Ishikawa (cell line): ENCODE measurements at regions not wholly inside any gene's neighbourhood (a gene's known extent, or its start where the extent isn't known, plus 50 kb on each side); places are given as distances from the start of the nearest gene placed in this dataset.

Experiments used
- CEBPB ChIP-seq: IDR thresholded peaks from 2 replicates; pipeline ENCODE4 v1.6.1; 2012
- CREB1 ChIP-seq: IDR thresholded peaks from 2 replicates; pipeline ENCODE4 v1.6.1; 2012; ENCODE audit warnings: low read depth
- FOXM1 ChIP-seq: IDR thresholded peaks from 2 replicates; pipeline ENCODE4 v1.6.1; 2012; ENCODE audit warnings: low read depth, borderline replicate concordance
- RAD21 ChIP-seq: IDR thresholded peaks from 2 replicates; pipeline ENCODE4 v1.6.1; 2012; ENCODE audit warnings: low read depth
- TAF1 ChIP-seq: IDR thresholded peaks from 2 replicates; pipeline ENCODE4 v1.6.1; 2012; ENCODE audit warnings: low read depth, mild to moderate bottlenecking
- TCF12 ChIP-seq: IDR thresholded peaks from 2 replicates; pipeline ENCODE4 v1.6.1; 2012; ENCODE audit warnings: low read depth
- TEAD4 ChIP-seq: IDR thresholded peaks from 2 replicates; pipeline ENCODE4 v1.6.1; 2012
- TF ChIP-seq, protein P1 (sequence below): IDR thresholded peaks from 2 replicates; pipeline ENCODE4 v1.6.1; 2012
- TF ChIP-seq, protein P2 (sequence below): IDR thresholded peaks from 2 replicates; pipeline ENCODE4 v1.6.1; 2012; ENCODE audit warnings: low read depth, mild to moderate bottlenecking

DNA sequence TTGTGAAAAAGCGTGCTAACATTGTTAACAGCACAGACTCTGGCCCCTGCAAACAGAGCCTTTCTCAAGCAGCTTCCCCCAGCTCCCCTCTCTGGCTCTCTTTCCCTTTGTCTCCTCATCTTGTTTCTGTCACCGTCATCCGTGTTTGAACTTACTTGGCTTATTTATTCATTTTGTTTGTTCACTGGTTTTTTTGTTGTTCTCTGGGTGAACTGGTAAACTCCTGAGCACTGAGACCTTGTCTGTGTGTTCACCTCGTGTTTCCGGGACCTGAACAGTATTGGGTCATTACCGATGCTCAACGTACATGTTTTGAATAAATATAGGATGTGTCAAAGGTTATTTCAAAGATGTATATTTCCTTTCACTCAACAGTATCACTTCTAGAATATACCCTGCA lies 92.4 kb upstream of the USP29 start:
- TF ChIP-seq, protein P1, sequence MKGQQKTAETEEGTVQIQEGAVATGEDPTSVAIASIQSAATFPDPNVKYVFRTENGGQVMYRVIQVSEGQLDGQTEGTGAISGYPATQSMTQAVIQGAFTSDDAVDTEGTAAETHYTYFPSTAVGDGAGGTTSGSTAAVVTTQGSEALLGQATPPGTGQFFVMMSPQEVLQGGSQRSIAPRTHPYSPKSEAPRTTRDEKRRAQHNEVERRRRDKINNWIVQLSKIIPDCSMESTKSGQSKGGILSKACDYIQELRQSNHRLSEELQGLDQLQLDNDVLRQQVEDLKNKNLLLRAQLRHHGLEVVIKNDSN, result no peak
- no peak for TF ChIP-seq CEBPB
- TF ChIP-seq RAD21, result no peak
- TF ChIP-seq CREB1, result no peak
- no peak for TF ChIP-seq TAF1
- TF ChIP-seq, protein P2, sequence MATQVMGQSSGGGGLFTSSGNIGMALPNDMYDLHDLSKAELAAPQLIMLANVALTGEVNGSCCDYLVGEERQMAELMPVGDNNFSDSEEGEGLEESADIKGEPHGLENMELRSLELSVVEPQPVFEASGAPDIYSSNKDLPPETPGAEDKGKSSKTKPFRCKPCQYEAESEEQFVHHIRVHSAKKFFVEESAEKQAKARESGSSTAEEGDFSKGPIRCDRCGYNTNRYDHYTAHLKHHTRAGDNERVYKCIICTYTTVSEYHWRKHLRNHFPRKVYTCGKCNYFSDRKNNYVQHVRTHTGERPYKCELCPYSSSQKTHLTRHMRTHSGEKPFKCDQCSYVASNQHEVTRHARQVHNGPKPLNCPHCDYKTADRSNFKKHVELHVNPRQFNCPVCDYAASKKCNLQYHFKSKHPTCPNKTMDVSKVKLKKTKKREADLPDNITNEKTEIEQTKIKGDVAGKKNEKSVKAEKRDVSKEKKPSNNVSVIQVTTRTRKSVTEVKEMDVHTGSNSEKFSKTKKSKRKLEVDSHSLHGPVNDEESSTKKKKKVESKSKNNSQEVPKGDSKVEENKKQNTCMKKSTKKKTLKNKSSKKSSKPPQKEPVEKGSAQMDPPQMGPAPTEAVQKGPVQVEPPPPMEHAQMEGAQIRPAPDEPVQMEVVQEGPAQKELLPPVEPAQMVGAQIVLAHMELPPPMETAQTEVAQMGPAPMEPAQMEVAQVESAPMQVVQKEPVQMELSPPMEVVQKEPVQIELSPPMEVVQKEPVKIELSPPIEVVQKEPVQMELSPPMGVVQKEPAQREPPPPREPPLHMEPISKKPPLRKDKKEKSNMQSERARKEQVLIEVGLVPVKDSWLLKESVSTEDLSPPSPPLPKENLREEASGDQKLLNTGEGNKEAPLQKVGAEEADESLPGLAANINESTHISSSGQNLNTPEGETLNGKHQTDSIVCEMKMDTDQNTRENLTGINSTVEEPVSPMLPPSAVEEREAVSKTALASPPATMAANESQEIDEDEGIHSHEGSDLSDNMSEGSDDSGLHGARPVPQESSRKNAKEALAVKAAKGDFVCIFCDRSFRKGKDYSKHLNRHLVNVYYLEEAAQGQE, result no peak
- no peak for TF ChIP-seq FOXM1
- TF ChIP-seq TEAD4, result no peak
- no peak for TF ChIP-seq TCF12
